Activated naive CD4-positive, alpha-beta T cell treated with anti-CD3 and anti-CD28 coated beads, Interleukin-2, amount 10 ng/mL, durations not matched to agents 7 days and 5 days (primary cell): ENCODE measurements at regions not wholly inside any gene's neighbourhood (a gene's known extent, or its start where the extent isn't known, plus 50 kb on each side); places are given as distances from the start of the nearest gene placed in this dataset.

Experiments used
- CTCF ChIA-PET: fragments of 350-600 bp; sonication (Branson Sonifier 250); formaldehyde crosslinking; loops from one replicate; lab custom pipeline; 2021; ENCODE audit warnings: antibody characterized with exemption; lab: Charles Lee
- DNase-seq: peaks from one replicate; pipeline ENCODE4 v3.0.0-alpha.2; 2020
- H3K27ac Mint-ChIP-seq: one replicate; pipeline ENCODE4 v1.8.0; 2021; ENCODE audit warnings: mild to moderate bottlenecking, moderate library complexity, mixed read lengths
- H3K27me3 Mint-ChIP-seq: one replicate; pipeline ENCODE4 v1.8.0; 2021; ENCODE audit warnings: mild to moderate bottlenecking, mixed read lengths
- H3K36me3 Mint-ChIP-seq: one replicate; pipeline ENCODE4 v1.8.0; 2021; ENCODE audit warnings: mixed read lengths
- H3K4me1 Mint-ChIP-seq: one replicate; pipeline ENCODE4 v1.8.0; 2021; ENCODE audit warnings: mixed read lengths
- H3K4me3 Mint-ChIP-seq: one replicate; pipeline ENCODE4 v1.8.0; 2021; ENCODE audit warnings: mild to moderate bottlenecking, moderate library complexity, mixed read lengths
- H3K9me3 Mint-ChIP-seq: one replicate; pipeline ENCODE4 v1.8.0; 2021; ENCODE audit warnings: mixed read lengths

DNA sequence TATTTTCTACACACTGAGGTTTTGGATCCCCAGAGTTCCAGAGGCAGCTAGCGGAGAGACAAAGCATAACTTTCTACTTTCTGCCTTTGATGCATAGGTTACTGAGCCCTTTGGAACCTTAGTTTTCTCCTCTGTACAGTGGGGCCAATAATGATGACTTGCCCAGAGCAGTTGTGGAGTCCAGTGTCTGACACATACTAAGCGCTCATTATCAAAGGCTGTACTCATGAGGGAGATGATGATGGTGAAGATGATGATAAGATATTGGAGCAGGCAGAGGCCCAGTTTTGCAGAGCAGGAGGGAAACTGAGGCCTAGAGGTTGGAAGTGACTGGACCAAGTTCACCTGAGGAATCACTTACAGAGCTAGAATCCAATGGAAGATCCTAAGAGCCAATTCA is 458.0 kb downstream of the MIAT start:
- H3K9me3 Mint-ChIP-seq: no peaks in the 10 kb centered on the region
- no peak overlapping the region for H3K4me3 Mint-ChIP-seq
- H3K27me3 Mint-ChIP-seq: no peaks in the 10 kb centered on the region
- CTCF ChIA-PET: no interaction called here
- no peak overlapping the region for H3K27ac Mint-ChIP-seq
- no peak for DNase-seq
- no peaks in the 10 kb centered on the region for H3K4me1 Mint-ChIP-seq
- no peaks in the 10 kb centered on the region for H3K36me3 Mint-ChIP-seq

- H3K9me3 Mint-ChIP-seq: no peaks in the 10 kb centered on the region
- CTCF ChIA-PET: no interaction called here
- no peaks in the 10 kb centered on the region for H3K36me3 Mint-ChIP-seq
- H3K27ac Mint-ChIP-seq: no peak overlapping the region
- H3K4me3 Mint-ChIP-seq: no peak overlapping the region
- H3K27me3 Mint-ChIP-seq: no peaks in the 10 kb centered on the region
- no peaks in the 10 kb centered on the region for H3K4me1 Mint-ChIP-seq
- DNase-seq: no peak
Measured at GRCh38 chr22:27115816-27116256, 458.4 kb downstream of the MIAT start.

DNA sequence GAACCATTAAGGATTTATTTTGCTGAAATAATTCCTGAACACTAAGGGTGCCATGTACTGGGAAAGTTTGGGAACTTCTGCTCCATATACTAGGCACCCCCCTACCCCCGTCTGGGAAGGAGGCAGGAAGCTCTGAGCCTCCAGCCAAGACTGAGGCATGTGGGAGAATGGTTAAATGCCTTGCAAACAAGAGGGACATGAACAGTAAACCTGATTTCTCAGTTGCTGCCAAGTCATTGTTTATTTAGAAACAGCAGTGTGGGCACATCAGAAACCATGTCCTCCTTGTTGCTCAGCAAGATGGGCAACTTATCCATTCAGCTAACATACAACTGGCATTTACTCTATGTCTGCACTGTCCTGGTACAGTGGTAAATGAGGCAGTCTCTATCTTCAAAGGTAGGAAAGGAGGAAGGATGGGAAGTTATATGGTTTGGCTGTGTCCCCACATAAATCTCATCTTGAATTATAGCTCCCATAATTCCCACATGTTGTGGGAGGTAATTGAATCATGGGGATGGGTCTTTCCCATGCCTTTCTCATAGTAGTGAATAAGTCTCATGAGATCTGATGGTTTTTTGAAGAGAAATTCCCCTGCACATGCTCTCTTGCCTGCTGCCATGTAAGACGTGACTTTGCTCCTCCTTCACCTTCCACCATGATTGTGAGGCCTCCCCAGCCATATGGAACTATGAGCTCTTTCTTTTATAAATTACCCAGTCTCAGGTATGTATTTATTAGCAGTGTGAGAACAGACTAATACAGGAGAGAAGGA is 459.1 kb downstream of the MIAT start:
- CTCF ChIA-PET: no interaction called here
- no peaks in the 10 kb centered on the region for H3K4me1 Mint-ChIP-seq
- no peaks in the 10 kb centered on the region for H3K36me3 Mint-ChIP-seq
- H3K4me3 Mint-ChIP-seq: no peak overlapping the region
- H3K27ac Mint-ChIP-seq: no peak overlapping the region
- no peaks in the 10 kb centered on the region for H3K9me3 Mint-ChIP-seq
- DNase-seq: no peak
- H3K27me3 Mint-ChIP-seq: no peaks in the 10 kb centered on the region

- Mint-ChIP-seq H3K4me1 (no peaks in the 10 kb centered on the region), H3K4me3 (no peak overlapping the region), H3K9me3 (no peaks in the 10 kb centered on the region), H3K27ac (no peak overlapping the region), H3K36me3 (no peaks in the 10 kb centered on the region), H3K27me3 (peaks cover 8% of the 10 kb centered on the region)
- DNase-seq: no peak
- CTCF ChIA-PET: no interaction called here
Measured at GRCh38 chr22:27120036-27120435, 462.6 kb downstream of the MIAT start.

GRCh38 chr22:27122574-27122973 is 465.2 kb downstream of the MIAT start:
- DNase-seq: no peak
- peaks cover 8% of the 10 kb centered on the region for H3K27me3 Mint-ChIP-seq
- no peak overlapping the region for H3K27ac Mint-ChIP-seq
- CTCF ChIA-PET: no interaction called here
- H3K9me3 Mint-ChIP-seq: no peaks in the 10 kb centered on the region
- no peaks in the 10 kb centered on the region for H3K4me1 Mint-ChIP-seq
- H3K4me3 Mint-ChIP-seq: no peak overlapping the region
- H3K36me3 Mint-ChIP-seq: no peaks in the 10 kb centered on the region

- DNase-seq: no peak
- CTCF ChIA-PET: no interaction called here
- Mint-ChIP-seq H3K27ac (no peak overlapping the region), H3K4me1 (no peaks in the 10 kb centered on the region), H3K4me3 (no peak overlapping the region), H3K36me3 (no peaks in the 10 kb centered on the region), H3K27me3 (peaks cover 12% of the 10 kb centered on the region), H3K9me3 (no peaks in the 10 kb centered on the region)
Measured at GRCh38 chr22:27123880-27124279, 466.5 kb downstream of the MIAT start.

GRCh38 chr22:27124351-27124966 is 467.1 kb downstream of the MIAT start:
- Mint-ChIP-seq H3K27ac (no peak overlapping the region), H3K4me1 (no peaks in the 10 kb centered on the region), H3K36me3 (no peaks in the 10 kb centered on the region), H3K9me3 (no peaks in the 10 kb centered on the region), H3K4me3 (no peak overlapping the region), H3K27me3 (peaks cover 13% of the 10 kb centered on the region)
- CTCF ChIA-PET: interaction anchor here (0.6 kb wide), 1 partner anchor 1139 kb away, joined by 3 read pairs; no protein-coding TSS in a partner anchor
- DNase-seq: no peak

GRCh38 chr22:27125539-27125938 is 468.2 kb downstream of the MIAT start:
- Mint-ChIP-seq H3K27me3 (peaks cover 13% of the 10 kb centered on the region), H3K4me1 (no peaks in the 10 kb centered on the region), H3K4me3 (no peak overlapping the region), H3K9me3 (no peaks in the 10 kb centered on the region), H3K27ac (no peak overlapping the region), H3K36me3 (no peaks in the 10 kb centered on the region)
- DNase-seq: no peak
- CTCF ChIA-PET: no interaction called here

GRCh38 chr22:27127911-27128310 is 470.5 kb downstream of the MIAT start:
- no peak overlapping the region for H3K4me3 Mint-ChIP-seq
- peaks cover 24% of the 10 kb centered on the region for H3K27me3 Mint-ChIP-seq

DNA sequence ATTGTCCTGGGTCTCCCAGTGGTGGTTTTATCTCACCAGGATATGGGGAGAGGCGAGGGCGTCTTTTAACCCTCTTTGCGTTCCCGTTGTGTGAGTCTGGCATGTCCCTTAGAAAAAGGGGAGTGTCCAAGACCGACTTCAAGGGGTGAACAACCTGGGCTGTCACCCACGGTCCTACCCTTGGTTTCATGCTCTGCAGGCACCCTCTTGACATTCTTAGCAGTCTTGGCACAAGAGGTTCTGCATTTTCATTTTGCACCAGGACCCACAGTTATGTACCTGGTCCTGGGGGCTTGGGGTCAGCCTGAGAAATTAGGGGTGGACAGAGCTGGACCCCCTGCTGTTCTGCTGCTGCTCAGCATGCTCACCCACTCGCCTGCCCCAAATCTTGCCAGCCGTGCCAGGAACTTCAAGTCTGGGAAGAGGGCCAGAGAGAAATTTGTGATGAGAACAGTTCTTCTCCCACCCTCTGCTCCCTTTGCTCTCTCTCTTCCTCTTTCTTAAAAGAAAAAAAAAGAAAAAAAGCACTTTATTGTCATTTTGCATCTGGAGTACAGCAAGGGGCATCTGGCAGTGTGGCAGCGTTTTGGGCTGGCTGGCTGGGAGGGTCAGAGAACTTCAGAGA is 471.2 kb downstream of the MIAT start:
- H3K4me3 Mint-ChIP-seq: no peak overlapping the region
- no peaks in the 10 kb centered on the region for H3K9me3 Mint-ChIP-seq
- CTCF ChIA-PET: no interaction called here
- H3K27me3 Mint-ChIP-seq: peaks cover 29% of the 10 kb centered on the region
- H3K27ac Mint-ChIP-seq: no peak overlapping the region
- DNase-seq: no peak
- H3K36me3 Mint-ChIP-seq: no peaks in the 10 kb centered on the region
- H3K4me1 Mint-ChIP-seq: no peaks in the 10 kb centered on the region

More at GRCh38 chr22:27127911-27128310, 470.5 kb downstream of the MIAT start:
- CTCF ChIA-PET: no interaction called here
- no peaks in the 10 kb centered on the region for H3K36me3 Mint-ChIP-seq
- no peaks in the 10 kb centered on the region for H3K4me1 Mint-ChIP-seq
- H3K27ac Mint-ChIP-seq: no peak overlapping the region
- DNase-seq: no peak
- no peaks in the 10 kb centered on the region for H3K9me3 Mint-ChIP-seq

GRCh38 chr22:27129266-27129665 is 471.9 kb downstream of the MIAT start:
- no peak overlapping the region for H3K27ac Mint-ChIP-seq
- no peak for DNase-seq
- no peaks in the 10 kb centered on the region for H3K36me3 Mint-ChIP-seq
- H3K9me3 Mint-ChIP-seq: no peaks in the 10 kb centered on the region
- H3K27me3 Mint-ChIP-seq: peaks cover 26% of the 10 kb centered on the region
- no peak overlapping the region for H3K4me3 Mint-ChIP-seq
- CTCF ChIA-PET: no interaction called here
- H3K4me1 Mint-ChIP-seq: no peaks in the 10 kb centered on the region

DNA sequence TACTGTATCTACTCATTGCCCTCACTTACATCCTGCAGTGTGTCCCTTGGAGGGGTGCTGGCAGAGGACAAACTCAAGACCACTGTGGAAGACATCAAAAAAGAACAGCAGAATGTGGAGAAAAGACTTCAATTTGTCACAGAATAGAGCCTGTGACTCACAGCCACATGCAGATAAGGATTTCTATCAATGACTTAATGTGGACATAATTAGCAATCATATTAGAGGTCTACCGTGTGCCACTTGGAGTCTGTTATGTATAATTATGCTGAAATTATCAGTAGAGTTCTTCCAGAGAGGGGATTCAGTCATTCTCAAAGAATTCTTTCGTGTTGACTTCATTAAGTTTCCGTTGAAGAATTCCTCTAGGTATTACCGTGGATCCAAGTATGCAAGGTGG is 473.5 kb downstream of the MIAT start:
- peaks cover 25% of the 10 kb centered on the region for H3K27me3 Mint-ChIP-seq
- H3K4me1 Mint-ChIP-seq: no peaks in the 10 kb centered on the region
- DNase-seq: no peak
- no peaks in the 10 kb centered on the region for H3K36me3 Mint-ChIP-seq
- H3K27ac Mint-ChIP-seq: no peak overlapping the region
- no peak overlapping the region for H3K4me3 Mint-ChIP-seq
- H3K9me3 Mint-ChIP-seq: no peaks in the 10 kb centered on the region
- CTCF ChIA-PET: no interaction called here

- H3K27ac Mint-ChIP-seq: no peak overlapping the region
- H3K36me3 Mint-ChIP-seq: no peaks in the 10 kb centered on the region
- no peak for DNase-seq
- CTCF ChIA-PET: no interaction called here
- H3K4me1 Mint-ChIP-seq: no peaks in the 10 kb centered on the region
- no peaks in the 10 kb centered on the region for H3K9me3 Mint-ChIP-seq
- H3K27me3 Mint-ChIP-seq: peaks cover 25% of the 10 kb centered on the region
- no peak overlapping the region for H3K4me3 Mint-ChIP-seq
Measured at GRCh38 chr22:27131346-27131745, 474.0 kb downstream of the MIAT start.

DNA sequence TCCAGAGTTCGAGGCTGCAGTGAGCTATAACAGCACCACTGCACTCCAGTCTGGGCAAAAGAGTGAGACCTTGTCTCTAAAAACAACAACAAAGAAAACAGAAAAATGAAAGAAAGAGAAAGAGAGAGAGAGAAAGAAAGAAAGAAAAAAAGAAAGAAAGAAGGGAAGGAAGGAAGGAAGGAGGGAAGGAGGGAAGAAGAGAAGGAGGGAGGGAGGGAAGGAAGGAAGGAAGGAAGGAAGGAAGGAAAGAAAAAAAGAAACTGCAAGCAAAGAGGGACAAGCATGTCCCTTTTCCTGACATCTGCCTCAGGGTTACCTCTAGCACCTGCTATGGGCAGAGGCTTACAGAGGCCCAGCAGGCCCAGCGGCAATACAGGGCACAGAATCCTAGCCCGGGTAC is 475.0 kb downstream of the MIAT start:
- H3K27me3 Mint-ChIP-seq: peaks cover 25% of the 10 kb centered on the region
- no peaks in the 10 kb centered on the region for H3K36me3 Mint-ChIP-seq
- CTCF ChIA-PET: no interaction called here

GRCh38 chr22:27133019-27133431 is 475.6 kb downstream of the MIAT start:
- CTCF ChIA-PET: no interaction called here
- Mint-ChIP-seq H3K27me3 (peaks cover 25% of the 10 kb centered on the region), H3K27ac (no peak overlapping the region), H3K9me3 (no peaks in the 10 kb centered on the region), H3K4me1 (no peaks in the 10 kb centered on the region), H3K36me3 (no peaks in the 10 kb centered on the region), H3K4me3 (no peak overlapping the region)
- no peak for DNase-seq

More for the DNA sequence above, 475.0 kb downstream of the MIAT start:
- Mint-ChIP-seq H3K9me3 (no peaks in the 10 kb centered on the region), H3K4me3 (no peak overlapping the region), H3K27ac (no peak overlapping the region), H3K4me1 (no peaks in the 10 kb centered on the region)
- no peak for DNase-seq
